ENCODE measurements at regions not wholly inside any gene's neighbourhood (a gene's known extent, or its start where the extent isn't known, plus 50 kb on each side); places are given as distances from the start of the nearest gene placed in this dataset.

GRCh38 chr20:39150501-39150900 is 188.4 kb downstream of the DHX35 start:
- no peak for DNase-seq (ENCODE audit: low spot score)

- DNase-seq (ENCODE audit: low spot score): no peak
Observed at GRCh38 chr20:39146394-39146793, 184.2 kb downstream of the DHX35 start.

- DNase-seq (ENCODE audit: low spot score): no peak
Observed at GRCh38 chr20:39145921-39146320, 183.8 kb downstream of the DHX35 start.

- DNase-seq (ENCODE audit: low spot score): no peak
Observed at GRCh38 chr20:39144757-39145156, 182.6 kb downstream of the DHX35 start.

- DNase-seq (ENCODE audit: low spot score): no peak
Observed at GRCh38 chr20:39142407-39143096, 180.4 kb downstream of the DHX35 start.

- no peak for DNase-seq (ENCODE audit: low spot score)
Observed at GRCh38 chr20:39137299-39137698, 175.2 kb downstream of the DHX35 start.

GRCh38 chr20:39136798-39137197 is 174.7 kb downstream of the DHX35 start:
- DNase-seq (ENCODE audit: low spot score): no peak

GRCh38 chr20:39135885-39136544 is 173.9 kb downstream of the DHX35 start:
- no peak for DNase-seq (ENCODE audit: low spot score)

- no peak for DNase-seq (ENCODE audit: low spot score)
Observed at GRCh38 chr20:39133201-39133600, 171.1 kb downstream of the DHX35 start.

- DNase-seq (ENCODE audit: low spot score): no peak
Observed at GRCh38 chr20:39132511-39132910, 170.4 kb downstream of the DHX35 start.

GRCh38 chr20:39132093-39132492 is 169.9 kb downstream of the DHX35 start:
- DNase-seq (ENCODE audit: low spot score): no peak

GRCh38 chr20:39130627-39131026 is 168.5 kb downstream of the DHX35 start:
- DNase-seq (ENCODE audit: low spot score): no peak

GRCh38 chr20:39129523-39129922 is 167.4 kb downstream of the DHX35 start:
- no peak for DNase-seq (ENCODE audit: low spot score)

GRCh38 chr20:39124064-39124463 is 161.9 kb downstream of the DHX35 start:
- DNase-seq (ENCODE audit: low spot score): no peak

GRCh38 chr20:39123185-39123557 is 161.0 kb downstream of the DHX35 start:
- DNase-seq (ENCODE audit: low spot score): no peak

GRCh38 chr20:39117491-39117890 is 155.3 kb downstream of the DHX35 start:
- peak; percentile 60 for DNase-seq (ENCODE audit: low spot score)

- no peak for DNase-seq (ENCODE audit: low spot score)
Observed at GRCh38 chr20:39116020-39116419, 153.9 kb downstream of the DHX35 start.

GRCh38 chr20:39112178-39112743 is 150.1 kb downstream of the DHX35 start:
- DNase-seq (ENCODE audit: low spot score): peak; percentile 64

- no peak for DNase-seq (ENCODE audit: low spot score)
Observed at GRCh38 chr20:39111359-39112177, 149.4 kb downstream of the DHX35 start.

- no peak for DNase-seq (ENCODE audit: low spot score)
Observed at GRCh38 chr20:39110819-39111136, 148.6 kb downstream of the DHX35 start.

- no peak for DNase-seq (ENCODE audit: low spot score)
Observed at GRCh38 chr20:39109933-39110818, 148.0 kb downstream of the DHX35 start.

GRCh38 chr20:39108746-39109145 is 146.6 kb downstream of the DHX35 start:
- peak; percentile 24 for DNase-seq (ENCODE audit: low spot score)

Data from H4 (cell line).